ENCODE measurements at regions not wholly inside any gene's neighbourhood (a gene's known extent, or its start where the extent isn't known, plus 50 kb on each side); places are given as distances from the start of the nearest gene placed in this dataset.

GRCh38 chr21:35635994-35636393 is 424.3 kb downstream of the SETD4 start:
- DNase-seq (ENCODE audit: extremely low read depth, low read depth): no peak
- TF ChIP-seq CTCF (IDR thresholded peaks at IDR 0.05; ENCODE audit: low read depth, low read length): no peak

- TF ChIP-seq CTCF (IDR thresholded peaks at IDR 0.05; ENCODE audit: low read depth, low read length): no peak
- no peak for DNase-seq (ENCODE audit: extremely low read depth, low read depth)
These were observed 425.1 kb downstream of the SETD4 start for GRCh38 chr21:35635261-35635660.

- no peak for TF ChIP-seq CTCF (IDR thresholded peaks at IDR 0.05; ENCODE audit: low read depth, low read length)
- DNase-seq (ENCODE audit: extremely low read depth, low read depth): no peak
These were observed 426.8 kb downstream of the SETD4 start for GRCh38 chr21:35633501-35633900.

- no peak for DNase-seq (ENCODE audit: extremely low read depth, low read depth)
- no peak for TF ChIP-seq CTCF (IDR thresholded peaks at IDR 0.05; ENCODE audit: low read depth, low read length)
These were observed 427.6 kb downstream of the SETD4 start for GRCh38 chr21:35632711-35633110.

GRCh38 chr21:35628316-35628715 is 432.0 kb downstream of the SETD4 start:
- TF ChIP-seq CTCF (IDR thresholded peaks at IDR 0.05; ENCODE audit: low read depth, low read length): no peak
- no peak for DNase-seq (ENCODE audit: extremely low read depth, low read depth)

GRCh38 chr21:35627462-35627861 is 432.9 kb downstream of the SETD4 start:
- DNase-seq (ENCODE audit: extremely low read depth, low read depth): no peak
- no peak for TF ChIP-seq CTCF (IDR thresholded peaks at IDR 0.05; ENCODE audit: low read depth, low read length)

- TF ChIP-seq CTCF (IDR thresholded peaks at IDR 0.05; ENCODE audit: low read depth, low read length): no peak
- no peak for DNase-seq (ENCODE audit: extremely low read depth, low read depth)
These were observed 434.8 kb downstream of the SETD4 start for GRCh38 chr21:35625576-35625975.

Data from AG09319 (cell line).